Neutrophil (primary cell): ENCODE measurements at regions not wholly inside any gene's neighbourhood (a gene's known extent, or its start where the extent isn't known, plus 50 kb on each side); places are given as distances from the start of the nearest gene placed in this dataset.
"Not testable (repeated sequence)": the region's sequence is repeated elsewhere in the genome, so short reads cannot be mapped to it uniquely, and the experiment has no call there.

Experiments used
- H3K27ac ChIP-seq: fragments of 200-600 bp; sonication (generic); 2 replicates; pipeline ENCODE4 v1.5.1; 2016; ENCODE audit warnings: mild to moderate bottlenecking, moderate library complexity
- H3K27me3 ChIP-seq: fragments of 200-600 bp; sonication (generic); 2 replicates; pipeline ENCODE4 v1.6.0; 2016; ENCODE audit warnings: mild to moderate bottlenecking
- H3K36me3 ChIP-seq: fragments of 200-600 bp; sonication (generic); 2 replicates; pipeline ENCODE4 v1.5.1; 2017
- H3K4me1 ChIP-seq, 2 experiments: fragments of 200-600 bp in 1 of 2; sonication (generic) in 1 of 2; 1 replicate in 1 of 2; 2 replicates in 1 of 2; pipeline versions ENCODE4 v1.5.1 to v1.6.1; 2013 to 2016; ENCODE audit warnings: low read depth in 1 of 2, low read length in 1 of 2, mild to moderate bottlenecking in 1 of 2, moderate library complexity in 1 of 2; ENCODE audit not compliant: control insufficient read depth in 1 of 2, insufficient read depth in 1 of 2
- H3K4me3 ChIP-seq, 2 experiments: fragments of 200-600 bp in 1 of 2; sonication (generic) in 1 of 2; 1 replicate in 1 of 2; 2 replicates in 1 of 2; pipeline ENCODE4 v1.5.1; 2013 to 2016; ENCODE audit warnings: low read depth in 1 of 2, low read length in 1 of 2, mild to moderate bottlenecking in 1 of 2, moderate library complexity in 1 of 2
- H3K9me3 ChIP-seq: fragments of 200-600 bp; sonication (generic); 2 replicates; pipeline ENCODE4 v1.5.1; 2016
- CTCF ChIP-seq: fragments of 200-600 bp; sonication (generic); IDR thresholded peaks from 2 replicates; pipeline ENCODE4 v1.5.1; 2016; ENCODE audit warnings: antibody characterized with exemption

DNA sequence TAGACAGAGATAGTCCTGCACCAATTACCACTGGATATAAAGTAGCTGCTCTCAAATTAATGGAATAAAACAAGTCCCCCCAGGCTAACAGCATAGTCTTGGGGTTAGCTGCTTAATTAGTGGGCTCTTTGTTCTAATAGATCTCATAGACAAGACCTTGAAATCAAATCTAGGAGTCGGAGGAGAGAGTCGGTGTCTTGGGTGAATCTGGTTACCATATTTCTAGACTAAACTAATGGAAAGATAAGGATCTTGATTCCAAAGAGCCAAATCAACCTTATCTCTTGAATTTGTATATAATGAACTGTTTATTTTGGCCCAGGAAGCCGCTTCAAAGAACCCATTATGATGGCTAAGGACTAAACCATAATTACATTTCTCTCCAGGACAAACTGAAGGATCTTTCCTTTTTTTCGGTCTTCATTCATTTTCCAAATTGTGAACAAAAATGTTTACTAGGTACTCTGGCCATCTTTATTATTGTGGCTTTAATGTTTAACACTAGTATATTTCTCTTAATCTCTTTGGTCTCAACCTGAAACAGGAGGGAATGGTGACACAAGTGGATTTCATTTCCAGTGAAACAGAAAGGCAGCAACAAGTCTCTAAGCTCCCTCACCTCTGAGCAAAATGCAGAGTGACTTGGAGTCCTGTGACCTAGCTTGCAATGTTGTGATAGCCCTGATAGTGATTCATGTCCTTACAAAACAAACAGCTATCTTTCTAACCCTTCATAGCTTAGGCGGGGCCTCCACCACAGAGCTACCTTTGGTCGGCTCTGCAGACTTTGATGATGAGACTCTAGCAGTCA lies 137.9 kb upstream of the PARD3B start:
- Histone ChIP-seq H3K36me3 (no peaks in the 10 kb centered on the region), H3K27me3 (no peaks in the 10 kb centered on the region), H3K4me1 (no peaks in the 10 kb centered on the region), H3K27ac (no peak overlapping the region), H3K4me3 (no peak overlapping the region), H3K9me3 (no peaks in the 10 kb centered on the region)
- TF ChIP-seq CTCF = no peak

DNA sequence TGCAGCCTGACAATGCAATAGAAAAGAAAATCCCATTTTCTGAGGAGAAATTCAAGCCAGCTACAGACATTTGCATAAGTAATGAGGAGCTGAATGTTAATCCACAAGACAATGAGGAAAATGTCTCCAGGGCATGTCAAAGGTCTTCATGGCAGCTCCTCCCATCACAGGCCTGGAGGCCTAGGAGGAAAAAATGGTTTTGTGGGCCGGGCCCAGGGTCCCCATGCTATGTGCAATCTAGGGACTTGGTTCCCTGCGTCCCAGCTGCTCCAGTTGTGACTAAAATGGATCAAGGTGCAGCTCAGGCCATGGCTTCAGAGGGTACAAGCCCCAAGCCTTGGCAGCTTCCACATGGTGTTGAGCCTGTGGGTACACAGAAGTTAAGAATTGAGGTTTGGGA lies 132.5 kb upstream of the PARD3B start:
- H3K4me1 ChIP-seq = not testable (repeated sequence)

GRCh38 chr2:204415406-204416181 lies 129.7 kb upstream of the PARD3B start:
- Histone ChIP-seq H3K4me1 (no peaks in the 10 kb centered on the region), H3K9me3 (no peaks in the 10 kb centered on the region), H3K4me3 (no peak overlapping the region), H3K36me3 (no peaks in the 10 kb centered on the region), H3K27ac (no peak overlapping the region), H3K27me3 (no peaks in the 10 kb centered on the region)
- TF ChIP-seq CTCF = no peak

More for the DNA sequence above, 132.5 kb upstream of the PARD3B start:
- not testable (repeated sequence) for H3K4me3 ChIP-seq, H3K27me3 ChIP-seq, H3K9me3 ChIP-seq, H3K36me3 ChIP-seq, H3K27ac ChIP-seq

DNA sequence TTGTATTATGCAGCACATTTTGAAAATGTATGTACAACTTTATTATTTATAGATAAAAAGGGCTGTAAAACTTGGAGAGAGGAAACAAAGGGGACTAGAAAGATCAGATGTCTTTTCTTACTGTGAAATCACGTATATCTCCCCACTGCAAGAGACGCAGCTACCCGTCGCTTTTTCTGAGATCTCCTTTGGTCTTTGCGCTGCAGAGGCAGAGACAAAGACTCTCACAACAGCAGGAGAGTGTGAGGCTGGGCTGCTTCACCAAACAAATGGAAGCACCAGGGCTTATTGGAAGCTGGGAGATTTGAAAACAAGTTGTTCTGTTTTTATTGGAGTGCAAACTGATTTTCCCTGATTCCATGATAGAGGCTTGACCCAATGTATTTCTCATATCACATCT lies 129.0 kb upstream of the PARD3B start:
- Histone ChIP-seq H3K4me1 (no peaks in the 10 kb centered on the region), H3K27me3 (no peaks in the 10 kb centered on the region), H3K36me3 (no peaks in the 10 kb centered on the region), H3K4me3 (no peak overlapping the region), H3K27ac (no peak overlapping the region), H3K9me3 (no peaks in the 10 kb centered on the region)
- TF ChIP-seq CTCF = no peak

DNA sequence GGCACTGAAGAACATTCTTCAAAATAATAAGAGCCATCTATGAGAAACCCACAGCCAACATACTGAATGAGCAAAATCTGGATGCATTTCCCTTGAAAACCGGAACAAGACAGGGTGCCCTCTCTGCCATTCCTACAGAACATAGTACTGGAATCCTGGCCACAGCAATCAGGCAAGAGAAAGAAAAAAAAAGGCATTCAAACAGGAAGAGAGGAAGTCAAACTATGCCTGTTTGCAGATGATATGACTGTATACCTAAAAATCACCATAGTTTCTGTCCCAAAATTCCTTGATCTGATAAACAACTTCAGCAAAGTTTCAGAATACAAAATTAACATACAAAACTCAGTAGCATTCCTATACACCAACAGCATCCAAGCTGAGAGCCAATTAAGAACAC lies 119.5 kb upstream of the PARD3B start:
- Histone ChIP-seq H3K4me3 (no peak overlapping the region), H3K4me1 (no peaks in the 10 kb centered on the region), H3K27ac (no peak overlapping the region), H3K36me3 (no peaks in the 10 kb centered on the region), H3K27me3 (no peaks in the 10 kb centered on the region), H3K9me3 (no peaks in the 10 kb centered on the region)
- TF ChIP-seq CTCF = no peak

GRCh38 chr2:204428675-204429074 lies 116.6 kb upstream of the PARD3B start:
- no peak overlapping the region for H3K4me3 ChIP-seq
- no peaks in the 10 kb centered on the region for H3K9me3 ChIP-seq
- H3K36me3 ChIP-seq = no peaks in the 10 kb centered on the region
- H3K27me3 ChIP-seq = no peaks in the 10 kb centered on the region
- TF ChIP-seq CTCF = no peak
- H3K27ac ChIP-seq = no peak overlapping the region
- H3K4me1 ChIP-seq = no peaks in the 10 kb centered on the region
